GM12875 (cell line): ENCODE measurements at regions not wholly inside any gene's neighbourhood (a gene's known extent, or its start where the extent isn't known, plus 50 kb on each side); places are given as distances from the start of the nearest gene placed in this dataset.

Source experiments
- H3K4me3 ChIP-seq: one replicate; pipeline ENCODE4 v1.5.1; 2011; ENCODE audit warnings: low read depth, low read length, control low read depth
- TF ChIP-seq, protein P1 (sequence below): IDR thresholded peaks from 2 replicates; pipeline ENCODE4 v1.5.1; 2011; ENCODE audit warnings: low read depth, mild to moderate bottlenecking, control low read depth, inconsistent platforms, low read length, moderate library complexity, borderline replicate concordance; ENCODE audit not compliant: insufficient read depth

DNA sequence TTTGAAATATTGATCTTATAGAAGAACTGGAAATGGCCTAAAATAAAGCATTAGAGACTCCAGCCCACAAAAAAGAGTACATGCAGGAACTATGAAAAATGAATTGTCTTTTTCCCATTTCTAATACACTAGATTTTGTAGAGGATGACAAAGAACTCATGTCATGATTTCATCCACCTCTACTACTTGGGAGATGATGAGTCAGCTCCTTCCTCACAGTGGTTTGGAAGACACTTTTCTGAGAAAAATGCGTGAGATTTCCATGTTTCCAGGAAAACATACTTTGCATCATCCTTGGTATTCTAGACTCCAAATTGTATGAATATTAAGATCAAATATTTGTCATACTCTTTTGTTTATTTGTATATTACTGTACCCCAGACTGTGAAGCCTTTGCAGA lies 500.5 kb downstream of the FAM181B start:
- H3K4me3 ChIP-seq: no peak overlapping the region
- TF ChIP-seq, protein P1, sequence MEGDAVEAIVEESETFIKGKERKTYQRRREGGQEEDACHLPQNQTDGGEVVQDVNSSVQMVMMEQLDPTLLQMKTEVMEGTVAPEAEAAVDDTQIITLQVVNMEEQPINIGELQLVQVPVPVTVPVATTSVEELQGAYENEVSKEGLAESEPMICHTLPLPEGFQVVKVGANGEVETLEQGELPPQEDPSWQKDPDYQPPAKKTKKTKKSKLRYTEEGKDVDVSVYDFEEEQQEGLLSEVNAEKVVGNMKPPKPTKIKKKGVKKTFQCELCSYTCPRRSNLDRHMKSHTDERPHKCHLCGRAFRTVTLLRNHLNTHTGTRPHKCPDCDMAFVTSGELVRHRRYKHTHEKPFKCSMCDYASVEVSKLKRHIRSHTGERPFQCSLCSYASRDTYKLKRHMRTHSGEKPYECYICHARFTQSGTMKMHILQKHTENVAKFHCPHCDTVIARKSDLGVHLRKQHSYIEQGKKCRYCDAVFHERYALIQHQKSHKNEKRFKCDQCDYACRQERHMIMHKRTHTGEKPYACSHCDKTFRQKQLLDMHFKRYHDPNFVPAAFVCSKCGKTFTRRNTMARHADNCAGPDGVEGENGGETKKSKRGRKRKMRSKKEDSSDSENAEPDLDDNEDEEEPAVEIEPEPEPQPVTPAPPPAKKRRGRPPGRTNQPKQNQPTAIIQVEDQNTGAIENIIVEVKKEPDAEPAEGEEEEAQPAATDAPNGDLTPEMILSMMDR: no peak

DNA sequence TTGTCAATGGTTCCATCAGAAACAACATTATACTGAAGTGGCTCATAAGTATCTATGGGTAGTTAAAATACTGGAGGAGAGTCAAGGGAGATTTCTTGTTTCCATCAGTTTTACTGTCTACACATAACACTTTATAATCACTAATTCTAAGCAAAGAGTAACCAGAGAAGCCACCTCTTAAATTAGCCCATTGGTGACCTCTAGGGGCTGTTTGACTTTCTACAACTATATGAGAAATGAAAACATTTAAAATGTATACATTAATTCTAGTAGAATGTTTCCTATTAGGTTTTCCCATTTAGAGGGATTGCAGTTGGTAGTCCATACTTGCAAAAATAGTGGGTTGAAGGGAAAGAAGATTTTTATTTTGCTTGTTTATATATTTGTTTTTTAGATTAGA lies 504.3 kb downstream of the FAM181B start:
- TF ChIP-seq, protein P1: no peak
- no peak overlapping the region for H3K4me3 ChIP-seq

DNA sequence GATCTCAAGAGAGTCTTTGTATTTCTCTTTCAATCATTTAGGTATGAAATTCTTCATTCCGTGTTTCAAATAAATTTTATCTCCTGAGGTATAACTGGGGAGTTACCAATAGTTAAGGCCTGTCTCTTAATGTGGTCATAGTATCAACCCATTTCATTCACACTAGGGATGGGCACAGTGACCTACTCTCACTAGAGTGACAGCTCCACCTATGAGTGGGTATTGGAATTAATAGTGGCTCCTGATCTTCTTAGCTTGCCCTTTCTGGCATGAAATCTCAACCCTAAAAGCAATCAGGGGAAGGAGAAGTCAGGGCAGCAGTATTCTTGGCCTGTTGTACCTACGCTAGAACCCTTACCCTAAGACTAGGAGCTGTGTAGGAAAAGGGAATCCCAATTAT lies 507.7 kb downstream of the FAM181B start:
- H3K4me3 ChIP-seq: no peak overlapping the region
- TF ChIP-seq, protein P1: no peak

DNA sequence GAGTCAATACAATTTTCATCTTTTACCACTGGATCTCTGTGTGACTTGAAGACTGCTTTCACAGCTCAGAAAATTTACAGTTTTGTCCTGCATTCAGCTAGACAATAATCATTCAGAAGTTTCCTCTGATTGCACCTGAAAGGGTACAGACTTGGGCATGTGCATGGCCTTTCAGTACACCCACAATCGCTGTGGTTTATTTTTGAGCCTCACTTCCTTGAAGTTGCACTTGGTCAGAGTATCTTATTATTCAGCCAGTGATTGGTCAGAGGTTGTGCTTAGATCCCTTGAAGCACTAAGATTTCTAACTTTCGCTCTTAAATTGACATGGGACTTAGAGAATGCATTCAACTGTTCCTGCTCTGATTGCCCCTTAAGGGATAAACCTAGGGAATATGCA lies 508.2 kb downstream of the FAM181B start:
- H3K4me3 ChIP-seq: no peak overlapping the region
- TF ChIP-seq, protein P1: no peak

DNA sequence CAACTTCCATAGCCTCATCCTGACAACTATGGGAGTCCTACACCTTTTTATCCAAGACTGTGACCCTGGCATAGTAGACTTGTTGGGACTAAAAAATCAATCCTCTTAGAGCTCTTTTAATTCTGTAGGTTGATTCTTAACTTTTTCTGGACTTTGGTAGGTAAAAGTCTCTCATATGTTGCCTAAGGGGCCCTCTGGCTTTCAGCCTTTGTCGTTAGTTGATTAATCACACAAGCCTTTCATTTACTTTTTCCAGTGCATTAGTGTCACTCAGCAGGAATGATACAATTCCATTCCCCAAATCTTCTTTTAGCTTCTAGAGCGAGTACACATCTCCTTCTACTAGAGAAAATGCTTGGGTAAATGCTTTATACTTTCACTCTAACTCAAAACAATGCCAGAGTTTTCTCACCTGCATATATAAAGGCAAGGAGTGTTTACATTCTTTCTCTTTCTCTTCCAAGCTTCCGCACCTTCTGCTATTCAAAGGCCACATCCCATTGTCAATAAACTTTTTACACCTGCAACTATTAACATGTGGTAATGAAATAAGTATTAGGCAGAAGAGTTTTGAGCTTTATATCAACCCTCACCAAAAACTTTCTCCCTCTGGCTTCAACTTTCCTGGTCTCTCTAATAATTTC lies 516.6 kb downstream of the FAM181B start:
- TF ChIP-seq, protein P1: no peak
- H3K4me3 ChIP-seq: no peak overlapping the region

DNA sequence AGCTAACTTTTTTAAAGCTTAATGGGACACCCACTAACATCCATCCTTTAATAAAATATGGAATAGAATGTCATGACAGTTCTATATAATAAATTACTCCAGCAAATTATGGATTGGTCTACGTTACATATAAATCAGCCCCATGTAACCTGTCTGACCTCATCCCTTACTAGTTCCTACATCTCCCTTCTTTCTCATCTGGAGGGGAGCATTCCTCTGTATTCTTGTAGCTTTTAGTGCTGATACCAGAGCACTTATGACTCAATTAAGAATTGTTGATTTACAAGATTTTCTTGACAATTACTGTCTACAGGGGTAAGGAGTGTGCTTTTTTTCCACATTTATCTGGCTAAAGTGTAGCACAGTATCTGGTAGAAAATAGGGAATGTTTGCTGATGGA lies 523.7 kb downstream of the FAM181B start:
- H3K4me3 ChIP-seq: no peak overlapping the region
- TF ChIP-seq, protein P1: no peak

DNA sequence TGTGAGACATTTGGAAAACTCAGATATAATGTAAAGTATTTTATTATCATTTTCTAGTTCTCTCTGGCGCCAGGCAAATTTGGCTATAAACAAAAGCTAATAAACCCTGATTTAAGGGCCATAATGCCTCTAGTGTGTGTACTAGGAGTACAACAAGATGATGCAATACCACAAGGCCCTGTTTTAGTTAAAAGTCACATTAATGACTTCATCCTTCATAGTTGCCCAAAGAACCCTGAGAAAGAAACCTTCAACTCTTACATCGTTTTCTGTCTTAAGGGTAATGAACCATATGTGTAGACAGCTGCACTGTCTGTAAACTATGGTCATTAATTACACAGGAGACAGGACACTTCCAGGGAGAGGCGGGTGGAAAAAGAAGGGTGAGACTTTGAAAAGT lies 538.4 kb downstream of the FAM181B start:
- no peak overlapping the region for H3K4me3 ChIP-seq
- TF ChIP-seq, protein P1: no peak
